Lower lobe of right lung (tissue), 2 donors: ENCODE measurements at regions not wholly inside any gene's neighbourhood (a gene's known extent, or its start where the extent isn't known, plus 50 kb on each side); places are given as distances from the start of the nearest gene placed in this dataset.

Source experiments
- ATAC-seq, 2 donors: fragments of 200-7000 bp; cut with Tn5 transposase; one replicate each; pipeline ENCODE4 v1.9.1; 2020 to 2022; ENCODE audit warnings: mild to moderate bottlenecking in 2 of 2, moderate library complexity in 2 of 2
- DNase-seq: peaks from one replicate; pipeline ENCODE4 v3.0.0-alpha.2; 2020
- H3K27ac ChIP-seq: fragments of 200-600 bp; one replicate; pipeline ENCODE4 v1.8.0; 2022
- H3K27me3 ChIP-seq: fragments of 200-600 bp; one replicate; pipeline ENCODE4 v1.8.0; 2022; ENCODE audit warnings: low read depth
- H3K36me3 ChIP-seq: fragments of 200-600 bp; one replicate; pipeline ENCODE4 v1.8.0; 2022; ENCODE audit warnings: mild to moderate bottlenecking
- H3K4me1 ChIP-seq: fragments of 200-600 bp; one replicate; pipeline ENCODE4 v1.8.0; 2022
- H3K4me3 ChIP-seq: fragments of 200-600 bp; one replicate; pipeline ENCODE4 v1.8.0; 2022; ENCODE audit warnings: mild to moderate bottlenecking
- H3K9me3 ChIP-seq: fragments of 200-600 bp; one replicate; pipeline ENCODE4 v1.8.0; 2022
- intact Hi-C: fragments of 100-400 bp; cut with DNase I; formaldehyde crosslinking; loops from one replicate; pipeline ENCODE4 v1.11.0; 2022
- TF ChIP-seq, protein P1 (sequence below): fragments of 200-600 bp; IDR thresholded peaks from one replicate; pipeline ENCODE4 v1.8.0; 2022; ENCODE audit warnings: antibody characterized with exemption, mild to moderate bottlenecking
- donor health status: DM: no; HTN: yes; CAD: no; lungs with severe emphysema.

DNA sequence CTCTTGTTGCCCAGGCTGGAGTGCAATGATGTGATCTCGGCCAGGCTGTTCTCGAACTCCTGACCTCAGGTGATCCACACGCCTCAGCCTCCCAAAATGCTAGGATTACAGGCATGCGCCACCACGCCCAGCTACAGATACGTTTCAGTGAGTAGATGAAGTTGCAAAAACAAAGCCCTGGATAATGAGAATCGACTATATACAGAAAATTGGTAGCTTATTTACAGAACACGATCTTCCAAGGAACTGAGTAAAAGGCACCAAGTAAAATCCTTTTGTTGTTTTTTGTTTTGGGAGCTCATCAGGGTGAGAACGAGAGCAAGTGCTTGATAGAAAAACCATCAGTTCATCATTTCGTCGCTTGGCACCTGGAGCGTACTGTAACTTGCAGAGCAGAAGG is 62.8 kb downstream of the MYCN start:
- Histone ChIP-seq H3K4me3 (no peak overlapping the region), H3K27me3 (peaks cover 4% of the 10 kb centered on the region), H3K9me3 (no peaks in the 10 kb centered on the region), H3K4me1 (peaks cover 4% of the 10 kb centered on the region), H3K36me3 (no peaks in the 10 kb centered on the region), H3K27ac (no peak overlapping the region)
- intact Hi-C loops = no loop called here
- TF ChIP-seq, protein P1, sequence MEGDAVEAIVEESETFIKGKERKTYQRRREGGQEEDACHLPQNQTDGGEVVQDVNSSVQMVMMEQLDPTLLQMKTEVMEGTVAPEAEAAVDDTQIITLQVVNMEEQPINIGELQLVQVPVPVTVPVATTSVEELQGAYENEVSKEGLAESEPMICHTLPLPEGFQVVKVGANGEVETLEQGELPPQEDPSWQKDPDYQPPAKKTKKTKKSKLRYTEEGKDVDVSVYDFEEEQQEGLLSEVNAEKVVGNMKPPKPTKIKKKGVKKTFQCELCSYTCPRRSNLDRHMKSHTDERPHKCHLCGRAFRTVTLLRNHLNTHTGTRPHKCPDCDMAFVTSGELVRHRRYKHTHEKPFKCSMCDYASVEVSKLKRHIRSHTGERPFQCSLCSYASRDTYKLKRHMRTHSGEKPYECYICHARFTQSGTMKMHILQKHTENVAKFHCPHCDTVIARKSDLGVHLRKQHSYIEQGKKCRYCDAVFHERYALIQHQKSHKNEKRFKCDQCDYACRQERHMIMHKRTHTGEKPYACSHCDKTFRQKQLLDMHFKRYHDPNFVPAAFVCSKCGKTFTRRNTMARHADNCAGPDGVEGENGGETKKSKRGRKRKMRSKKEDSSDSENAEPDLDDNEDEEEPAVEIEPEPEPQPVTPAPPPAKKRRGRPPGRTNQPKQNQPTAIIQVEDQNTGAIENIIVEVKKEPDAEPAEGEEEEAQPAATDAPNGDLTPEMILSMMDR = no peak
- DNase-seq = no peak
- ATAC-seq = no peak

DNA sequence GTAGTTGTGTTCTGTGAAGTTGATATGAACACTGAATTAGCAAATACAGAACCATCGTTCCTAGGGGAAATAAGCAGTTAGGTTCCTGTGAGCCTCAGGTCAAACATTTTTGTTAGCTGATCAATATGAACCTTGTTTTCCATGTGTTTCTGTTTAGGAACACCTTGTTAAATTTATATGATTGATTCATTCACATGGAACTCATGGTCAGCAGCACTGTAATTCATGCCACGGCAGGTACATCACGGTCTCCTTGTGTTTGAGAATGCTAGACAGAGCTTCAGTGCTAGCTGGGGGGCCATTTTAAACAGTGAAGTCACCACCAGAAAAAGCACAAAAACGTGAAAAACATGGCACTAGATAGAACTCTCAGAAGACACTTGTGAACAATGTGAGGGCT is 62.2 kb downstream of the MYCN start:
- intact Hi-C loops = no loop called here
- H3K4me3 ChIP-seq = no peak overlapping the region
- DNase-seq (no peak), ATAC-seq (no peak)
- peaks cover 4% of the 10 kb centered on the region for H3K27me3 ChIP-seq
- no peak overlapping the region for H3K27ac ChIP-seq
- H3K9me3 ChIP-seq = no peaks in the 10 kb centered on the region
- peaks cover 4% of the 10 kb centered on the region for H3K4me1 ChIP-seq
- TF ChIP-seq, protein P1 = no peak
- no peaks in the 10 kb centered on the region for H3K36me3 ChIP-seq

DNA sequence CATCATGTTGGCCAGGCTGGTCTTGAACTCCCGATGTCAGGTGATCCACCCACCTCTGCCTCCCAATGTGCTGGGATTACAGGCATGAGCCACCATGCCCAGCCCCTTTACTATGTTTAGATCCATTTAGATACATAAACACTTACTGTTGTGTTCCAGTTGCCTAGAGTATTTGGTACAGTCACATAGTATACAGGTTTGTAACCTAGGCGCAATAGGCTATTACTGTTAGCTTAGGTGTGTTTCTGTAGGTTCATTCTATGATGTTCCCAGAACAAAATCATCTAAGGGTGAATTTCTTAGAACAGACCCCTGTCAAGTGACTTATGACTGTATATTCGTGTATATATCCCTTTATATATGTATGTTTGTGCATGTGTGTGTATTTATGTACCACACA is 61.8 kb downstream of the MYCN start:
- TF ChIP-seq, protein P1 = no peak
- no peaks in the 10 kb centered on the region for H3K9me3 ChIP-seq
- H3K4me1 ChIP-seq = peaks cover 4% of the 10 kb centered on the region
- peaks cover 4% of the 10 kb centered on the region for H3K27me3 ChIP-seq
- no peaks in the 10 kb centered on the region for H3K36me3 ChIP-seq
- ATAC-seq = no peak
- no peak overlapping the region for H3K4me3 ChIP-seq
- DNase-seq = no peak
- H3K27ac ChIP-seq = no peak overlapping the region
- intact Hi-C loops = no loop called here

DNA sequence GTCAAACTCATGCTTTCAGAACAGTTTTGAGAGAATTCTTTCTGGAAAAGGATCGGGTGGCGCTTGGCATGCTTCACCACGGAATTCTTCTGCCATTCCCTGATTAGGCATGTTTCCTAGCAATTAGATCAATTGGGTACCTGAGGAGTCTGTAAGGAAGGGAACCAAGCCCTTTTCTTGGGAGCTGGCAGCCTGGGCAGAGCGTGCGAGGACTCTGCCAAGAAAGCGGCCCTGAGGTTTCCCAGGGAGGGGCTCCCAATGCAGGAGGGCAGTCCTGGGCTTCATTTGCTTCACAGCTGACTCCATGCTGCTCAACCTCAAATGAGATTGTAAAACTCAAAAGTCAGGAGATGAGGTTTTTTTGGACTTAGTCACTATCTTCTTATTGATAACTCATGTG is 60.3 kb downstream of the MYCN start:
- intact Hi-C loops = no loop called here

DNA sequence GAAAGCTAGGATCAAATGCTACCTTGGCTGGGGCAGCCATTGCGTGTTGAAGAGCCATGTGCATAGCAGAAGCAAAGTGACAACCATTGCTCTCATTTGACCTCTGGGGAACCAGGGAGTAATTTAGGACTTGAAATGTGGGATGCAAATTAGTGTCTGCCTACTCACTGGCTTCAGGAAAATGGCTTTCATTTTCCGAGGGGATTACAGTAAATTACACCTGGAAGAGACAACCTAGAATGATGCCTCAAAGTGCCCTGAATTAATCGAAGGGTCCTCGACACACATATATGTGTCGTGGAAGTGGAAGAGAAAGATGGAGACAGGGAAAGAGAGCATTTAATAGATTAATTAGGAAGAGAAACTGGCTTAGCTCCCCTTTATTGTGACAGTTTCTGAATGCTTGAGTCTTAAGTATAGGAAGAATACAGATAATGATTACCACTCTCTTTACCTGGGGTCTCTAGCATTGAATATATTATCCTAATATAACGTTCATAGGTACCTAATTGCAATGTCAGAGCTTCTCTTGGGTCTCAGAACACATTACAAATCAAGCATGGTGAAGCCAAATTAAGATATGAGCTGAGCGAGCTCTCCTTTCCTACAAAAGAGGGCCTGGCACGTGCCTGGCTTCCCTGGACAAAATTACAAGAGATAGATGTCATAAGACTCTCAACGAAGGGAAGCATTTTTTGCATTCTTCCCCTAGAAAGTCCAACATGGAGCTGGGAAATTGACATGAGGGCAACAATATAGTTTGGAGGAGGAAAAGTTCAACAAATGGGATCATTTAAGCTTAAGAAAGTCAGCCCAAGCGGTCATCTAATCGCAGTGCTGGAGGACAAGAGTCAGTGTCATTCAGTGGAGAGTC is 59.5 kb downstream of the MYCN start:
- no peak overlapping the region for H3K27ac ChIP-seq
- H3K27me3 ChIP-seq = peaks cover 4% of the 10 kb centered on the region
- no peaks in the 10 kb centered on the region for H3K9me3 ChIP-seq
- TF ChIP-seq, protein P1 = no peak
- H3K4me1 ChIP-seq = no peaks in the 10 kb centered on the region
- intact Hi-C loops = no loop called here
- ATAC-seq (no peak), DNase-seq (no peak)
- H3K4me3 ChIP-seq = no peak overlapping the region
- H3K36me3 ChIP-seq = no peaks in the 10 kb centered on the region

More for the DNA sequence above, 60.3 kb downstream of the MYCN start:
- TF ChIP-seq, protein P1 = no peak
- DNase-seq (no peak), ATAC-seq (no peak)
- Histone ChIP-seq H3K4me1 (no peaks in the 10 kb centered on the region), H3K27me3 (peaks cover 4% of the 10 kb centered on the region), H3K9me3 (no peaks in the 10 kb centered on the region), H3K36me3 (no peaks in the 10 kb centered on the region), H3K27ac (no peak overlapping the region), H3K4me3 (no peak overlapping the region)
